KOPT-K1 (cell line): ENCODE measurements at regions not wholly inside any gene's neighbourhood (a gene's known extent, or its start where the extent isn't known, plus 50 kb on each side); places are given as distances from the start of the nearest gene placed in this dataset.

Experiments used
- H3K27ac ChIP-seq: fragments of 200-600 bp; sonication (generic); 2 replicates; pipeline ENCODE4 v1.5.1; 2016; ENCODE audit warnings: antibody characterized with exemption, mild to moderate bottlenecking, low read depth, low read length; ENCODE audit not compliant: poor library complexity, severe bottlenecking
- H3K36me3 ChIP-seq: fragments of 200-600 bp; sonication (generic); 2 replicates; pipeline ENCODE4 v1.5.1; 2017; ENCODE audit warnings: antibody characterized with exemption, mild to moderate bottlenecking, low read length, moderate library complexity; ENCODE audit not compliant: insufficient read depth
- H3K9me3 ChIP-seq: fragments of 200-600 bp; sonication (generic); 2 replicates; pipeline ENCODE4 v1.5.1; 2017; ENCODE audit warnings: antibody characterized with exemption, low read length, mild to moderate bottlenecking; ENCODE audit not compliant: insufficient read depth, poor library complexity, severe bottlenecking

- Histone ChIP-seq H3K27ac (no peak overlapping the region), H3K36me3 (no peaks in the 10 kb centered on the region), H3K9me3 (no peaks in the 10 kb centered on the region)
These were observed 777.3 kb downstream of the LTN1 start for GRCh38 chr21:28215214-28215954.

DNA sequence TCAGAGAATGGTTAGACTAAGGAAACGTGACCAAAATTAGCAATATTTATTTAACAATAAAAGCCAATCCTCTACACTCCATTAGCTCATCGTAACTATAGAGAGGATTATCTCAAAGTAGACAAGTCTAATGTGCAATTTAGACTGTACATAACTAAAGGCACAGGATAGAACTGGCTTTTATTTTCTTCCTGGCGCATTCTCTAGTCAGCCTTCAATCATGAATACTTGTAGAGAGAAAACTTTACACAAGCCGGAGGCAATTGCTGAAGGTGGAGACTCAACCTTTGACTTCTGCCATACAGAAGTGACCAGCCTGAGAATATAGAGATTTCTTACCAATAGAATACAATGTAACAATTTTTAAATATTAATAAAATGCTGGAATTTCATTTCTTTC lies 777.9 kb downstream of the LTN1 start:
- no peaks in the 10 kb centered on the region for H3K9me3 ChIP-seq
- no peak overlapping the region for H3K27ac ChIP-seq
- no peaks in the 10 kb centered on the region for H3K36me3 ChIP-seq

- Histone ChIP-seq H3K27ac (no peak overlapping the region), H3K36me3 (no peaks in the 10 kb centered on the region), H3K9me3 (no peaks in the 10 kb centered on the region)
These were observed 779.4 kb downstream of the LTN1 start for GRCh38 chr21:28213261-28213660.

DNA sequence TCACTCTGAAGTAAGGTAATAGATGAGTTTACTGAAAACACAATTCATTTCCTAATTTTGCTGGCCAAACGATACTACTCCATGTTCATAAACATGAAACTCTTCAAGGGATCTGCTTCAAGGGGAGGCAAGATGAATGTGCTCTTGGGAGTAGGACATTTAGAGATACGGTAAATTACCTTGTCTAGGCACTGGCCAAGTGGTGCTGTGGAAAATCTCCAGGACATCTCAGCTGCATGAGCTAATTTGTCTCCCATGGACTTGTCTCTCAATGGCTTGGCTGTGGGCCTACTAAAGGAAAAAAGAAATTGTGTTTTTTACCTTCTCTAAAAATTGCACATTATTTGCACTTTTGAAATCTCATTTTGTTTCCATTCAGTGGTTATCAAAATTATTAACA lies 780.6 kb downstream of the LTN1 start:
- Histone ChIP-seq H3K27ac (no peak overlapping the region), H3K36me3 (no peaks in the 10 kb centered on the region), H3K9me3 (no peaks in the 10 kb centered on the region)

DNA sequence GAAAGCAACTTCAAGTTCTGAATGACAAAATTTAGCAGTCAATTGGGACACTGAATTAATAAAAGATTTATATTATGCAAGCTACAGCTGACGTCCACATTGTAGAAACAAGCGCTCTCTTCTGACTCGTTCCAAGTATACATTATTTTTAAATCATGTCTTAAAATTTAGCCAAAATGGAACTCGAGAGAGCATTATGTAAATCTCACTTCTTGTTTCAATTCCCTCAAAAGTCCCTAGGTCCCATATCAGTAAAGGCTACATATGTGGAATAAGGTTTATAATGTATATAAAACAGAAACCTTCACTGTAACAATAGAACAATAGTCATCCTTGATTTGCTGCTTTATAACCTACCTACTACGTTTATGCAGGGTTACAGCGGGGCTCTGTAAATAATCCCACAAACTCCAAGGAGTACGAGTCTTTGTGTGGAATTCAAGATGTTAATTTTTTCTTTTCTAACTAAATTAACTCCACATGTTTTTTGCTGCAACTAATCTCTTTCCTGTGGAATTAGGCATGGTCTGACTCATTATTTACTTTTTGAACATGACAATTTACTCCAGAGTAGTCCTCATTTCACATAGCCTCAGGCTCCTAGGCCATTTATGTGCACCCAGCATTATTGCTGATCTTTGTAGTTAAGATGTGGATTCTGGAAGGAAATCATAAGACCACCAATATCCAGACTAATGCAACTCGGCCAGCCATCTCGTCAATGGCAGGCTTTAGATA lies 785.1 kb downstream of the LTN1 start:
- H3K9me3 ChIP-seq, result no peaks in the 10 kb centered on the region
- no peaks in the 10 kb centered on the region for H3K36me3 ChIP-seq
- H3K27ac ChIP-seq, result no peak overlapping the region

DNA sequence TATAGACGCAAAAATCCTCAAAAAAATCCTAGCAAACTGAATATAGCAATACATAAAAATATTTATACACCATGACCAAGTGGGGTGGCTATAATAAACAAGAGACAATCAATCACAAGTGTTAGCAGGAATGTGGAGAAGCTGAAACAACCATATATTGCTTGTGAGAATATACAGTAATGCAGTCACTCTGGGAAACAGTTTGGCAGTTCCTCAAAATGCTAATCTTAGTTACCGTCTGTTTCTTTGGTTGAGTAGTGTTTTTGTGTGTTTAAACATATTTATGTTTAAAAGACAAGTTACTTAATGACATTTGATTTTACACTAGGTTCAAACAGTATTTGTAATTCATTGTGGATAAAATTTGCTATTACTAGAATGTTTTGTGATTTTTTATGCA lies 792.0 kb downstream of the LTN1 start:
- Histone ChIP-seq H3K36me3 (no peaks in the 10 kb centered on the region), H3K9me3 (no peaks in the 10 kb centered on the region), H3K27ac (no peak overlapping the region)

DNA sequence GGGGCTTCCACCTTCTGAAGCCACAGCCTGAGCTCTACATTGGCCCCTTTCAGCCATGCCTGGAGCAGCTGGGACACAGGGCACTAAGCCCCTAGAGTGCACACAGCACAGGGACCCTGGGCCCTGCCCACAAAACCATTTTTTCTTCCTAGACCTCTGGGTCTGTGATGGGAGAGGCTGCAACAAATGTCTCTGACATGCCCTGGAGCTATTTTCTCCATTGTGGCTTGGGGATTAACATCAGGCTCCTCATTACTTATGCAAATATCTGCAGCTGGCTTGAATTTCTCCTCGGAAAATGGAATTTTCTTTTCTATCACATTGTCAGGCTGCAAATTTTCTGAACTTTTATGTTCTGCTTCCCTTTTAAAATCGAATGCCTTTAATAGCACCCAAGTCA lies 795.7 kb downstream of the LTN1 start:
- Histone ChIP-seq H3K9me3 (no peaks in the 10 kb centered on the region), H3K36me3 (no peaks in the 10 kb centered on the region)

DNA sequence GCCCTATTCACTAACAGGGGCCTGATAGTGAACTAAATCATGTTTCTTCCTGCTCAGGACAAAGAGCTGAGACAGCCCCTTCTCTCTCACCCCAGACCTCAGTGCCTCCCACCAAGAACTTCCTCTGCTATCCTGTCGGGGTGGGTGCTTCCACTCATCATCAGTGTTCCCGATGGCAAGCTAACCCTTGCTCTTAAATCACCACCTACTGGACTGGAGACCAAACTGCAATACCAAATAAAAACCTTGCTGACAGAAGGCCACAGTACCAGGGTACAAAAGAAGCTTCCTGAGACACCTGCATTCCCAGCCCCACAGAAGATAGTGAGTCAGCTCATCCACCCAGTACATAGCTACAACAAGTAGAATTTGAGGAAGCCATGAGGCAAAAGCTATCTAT lies 799.5 kb downstream of the LTN1 start:
- no peaks in the 10 kb centered on the region for H3K36me3 ChIP-seq
- no peaks in the 10 kb centered on the region for H3K9me3 ChIP-seq
- no peak overlapping the region for H3K27ac ChIP-seq

More for the DNA sequence above, 795.7 kb downstream of the LTN1 start:
- H3K27ac ChIP-seq, result no peak overlapping the region

DNA sequence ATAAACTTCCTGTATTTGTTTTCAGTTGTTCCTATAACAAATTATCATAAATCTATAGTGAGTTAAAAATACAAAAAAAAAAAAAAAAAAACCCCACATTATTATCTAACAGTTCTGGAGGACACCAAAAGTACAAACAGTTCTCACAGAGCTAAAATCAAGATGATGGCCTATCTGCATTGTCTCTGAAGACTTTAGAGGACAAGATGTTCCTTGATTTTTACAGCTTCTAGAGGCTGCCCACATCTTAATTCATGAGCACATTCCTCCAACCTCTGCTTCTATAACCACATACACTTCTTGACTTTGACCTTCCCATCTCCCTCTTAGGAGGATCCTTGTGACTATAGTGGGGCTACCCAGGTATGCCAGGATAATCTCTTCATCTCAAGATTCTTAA lies 806.1 kb downstream of the LTN1 start:
- H3K36me3 ChIP-seq, result no peaks in the 10 kb centered on the region
- peaks cover 9% of the 10 kb centered on the region for H3K9me3 ChIP-seq
- no peak overlapping the region for H3K27ac ChIP-seq

DNA sequence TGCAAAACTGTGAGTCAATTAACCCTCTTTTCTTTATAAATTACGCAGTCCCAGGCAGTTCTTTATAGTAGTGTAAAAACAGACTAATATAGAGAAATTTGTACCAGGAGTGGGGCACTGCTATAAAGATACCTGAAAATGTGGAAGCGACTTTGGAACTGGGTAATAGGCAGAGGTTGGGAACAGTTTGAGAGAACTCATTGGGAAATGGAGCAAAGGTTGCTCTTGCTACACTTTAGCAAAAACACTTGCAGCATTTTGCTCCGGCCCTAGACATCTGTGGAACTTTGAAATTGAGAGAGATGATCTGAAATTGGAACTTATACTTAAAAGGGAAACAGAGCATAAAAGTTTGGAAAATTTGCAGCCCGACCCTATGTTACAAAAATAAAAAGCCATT lies 810.9 kb downstream of the LTN1 start:
- Histone ChIP-seq H3K27ac (no peak overlapping the region), H3K36me3 (no peaks in the 10 kb centered on the region), H3K9me3 (peaks cover 9% of the 10 kb centered on the region)

- peaks cover 9% of the 10 kb centered on the region for H3K9me3 ChIP-seq
- H3K27ac ChIP-seq, result no peak overlapping the region
- H3K36me3 ChIP-seq, result no peaks in the 10 kb centered on the region
These were observed 813.5 kb downstream of the LTN1 start for GRCh38 chr21:28179136-28179535.

DNA sequence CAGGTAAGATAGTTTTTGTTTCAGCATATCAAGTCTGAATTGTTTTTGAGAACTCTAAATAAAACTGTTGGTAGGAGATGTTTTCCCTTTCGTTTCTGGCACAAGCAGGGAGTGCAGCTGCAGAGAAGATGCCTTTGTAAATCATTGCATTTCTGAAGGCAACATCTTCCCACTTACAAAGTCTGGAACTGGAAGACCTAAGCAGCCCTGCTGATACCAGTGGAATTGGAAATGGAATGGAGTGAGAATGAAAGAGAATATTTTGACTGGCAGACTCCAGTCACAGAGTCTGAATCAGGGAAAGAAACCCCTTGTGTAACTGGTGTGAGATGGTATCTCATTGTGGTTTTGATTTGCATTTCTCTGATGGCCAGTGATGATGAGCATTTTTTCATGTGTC lies 815.6 kb downstream of the LTN1 start:
- Histone ChIP-seq H3K36me3 (no peaks in the 10 kb centered on the region), H3K9me3 (peaks cover 2% of the 10 kb centered on the region), H3K27ac (no peak overlapping the region)

DNA sequence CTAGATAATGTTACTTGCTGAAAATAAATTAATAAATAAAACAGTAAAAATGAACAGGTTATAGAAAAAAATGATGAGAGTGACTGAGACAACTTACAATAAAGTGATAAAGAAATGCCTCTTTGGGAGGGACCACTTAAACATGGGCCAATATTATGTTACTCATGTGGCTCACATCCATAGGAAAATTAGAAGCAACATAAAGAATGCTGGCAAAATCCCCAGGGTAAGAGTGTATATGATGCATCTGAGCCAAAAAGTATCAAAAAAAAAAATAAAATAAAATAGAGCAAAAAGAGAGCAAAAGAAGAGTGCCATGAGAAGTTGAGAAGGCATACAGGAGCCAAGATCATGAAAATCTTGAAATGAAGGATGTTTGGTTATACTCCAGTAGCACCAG lies 818.0 kb downstream of the LTN1 start:
- no peaks in the 10 kb centered on the region for H3K36me3 ChIP-seq
- H3K9me3 ChIP-seq, result no peaks in the 10 kb centered on the region
- H3K27ac ChIP-seq, result no peak overlapping the region

DNA sequence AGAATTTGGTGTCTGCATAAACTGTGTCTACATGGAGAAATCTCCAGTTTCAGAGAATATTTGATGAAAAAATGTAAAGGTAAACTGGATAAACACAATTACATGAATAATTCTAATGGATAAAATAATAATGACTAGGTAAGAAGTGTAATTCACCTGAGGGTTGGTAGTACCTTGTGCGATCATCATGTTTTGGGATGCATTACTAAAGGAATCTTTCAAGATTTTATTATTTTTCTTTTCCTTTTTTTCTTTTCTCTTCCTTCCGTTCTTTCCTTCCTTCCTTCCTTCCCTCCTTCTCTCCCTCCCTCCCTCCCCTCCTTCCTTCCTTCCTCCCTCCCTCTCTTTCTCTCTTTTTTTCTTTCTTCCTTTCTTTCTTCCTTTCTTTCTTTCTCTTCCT lies 818.7 kb downstream of the LTN1 start:
- H3K36me3 ChIP-seq, result no peaks in the 10 kb centered on the region
- no peak overlapping the region for H3K27ac ChIP-seq
- H3K9me3 ChIP-seq, result no peaks in the 10 kb centered on the region

DNA sequence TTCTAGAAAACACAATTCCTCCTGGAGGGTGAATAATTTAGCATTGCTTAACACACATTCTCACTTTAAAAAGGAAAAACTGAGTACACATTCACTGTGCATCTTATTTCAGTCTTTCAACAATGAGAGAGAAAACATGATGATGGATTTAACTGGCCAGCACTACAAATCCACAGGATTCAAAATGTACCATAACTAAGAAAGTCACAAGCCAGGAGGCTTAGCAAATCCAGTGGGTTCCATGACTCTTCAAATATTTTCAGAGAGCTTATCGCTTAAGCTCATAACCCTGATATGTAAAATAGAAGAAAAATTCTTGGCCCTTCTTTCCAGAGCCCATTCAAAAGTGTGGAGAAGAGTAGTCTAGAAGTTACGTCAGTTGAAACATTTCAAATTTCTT lies 820.3 kb downstream of the LTN1 start:
- no peak overlapping the region for H3K27ac ChIP-seq
- H3K36me3 ChIP-seq, result no peaks in the 10 kb centered on the region
- no peaks in the 10 kb centered on the region for H3K9me3 ChIP-seq

GRCh38 chr21:28167366-28167765 lies 825.3 kb downstream of the LTN1 start:
- Histone ChIP-seq H3K9me3 (no peaks in the 10 kb centered on the region), H3K27ac (no peak overlapping the region), H3K36me3 (no peaks in the 10 kb centered on the region)
